SJCRH30 (cell line): ENCODE measurements at regions not wholly inside any gene's neighbourhood (a gene's known extent, or its start where the extent isn't known, plus 50 kb on each side); places are given as distances from the start of the nearest gene placed in this dataset.
A peak's percentile ranks its signal among the peaks of the same experiment; 100 is the strongest.

Source experiments
- DNase-seq, 2 experiments: peaks; one replicate each; pipeline ENCODE4 v3.0.0-alpha.2; 2015 to 2020
- H3K27ac ChIP-seq: fragments of 250-450 bp; sonication (Bioruptor Pico); 2 replicates; pipeline ENCODE4 v1.5.1; 2020; ENCODE audit warnings: mild to moderate bottlenecking, moderate library complexity
- H3K27me3 ChIP-seq: fragments of 250-450 bp; sonication (Bioruptor Pico); 2 replicates; pipeline ENCODE4 v1.5.1; 2020; ENCODE audit warnings: mild to moderate bottlenecking, moderate library complexity
- H3K36me3 ChIP-seq: fragments of 250-450 bp; sonication (Bioruptor Pico); 2 replicates; pipeline ENCODE4 v1.5.1; 2020; ENCODE audit warnings: mild to moderate bottlenecking, moderate library complexity
- H3K4me1 ChIP-seq: fragments of 250-450 bp; sonication (Bioruptor Pico); 2 replicates; pipeline ENCODE4 v1.5.1; 2020; ENCODE audit warnings: mild to moderate bottlenecking, moderate library complexity
- H3K4me3 ChIP-seq: fragments of 250-450 bp; sonication (Bioruptor Pico); 2 replicates; pipeline ENCODE4 v1.5.1; 2020; ENCODE audit warnings: mild to moderate bottlenecking, moderate library complexity
- H3K9me3 ChIP-seq: fragments of 250-450 bp; sonication (Bioruptor Pico); replicated peaks from 2 replicates; pipeline ENCODE4 v1.5.1; 2020; ENCODE audit warnings: mild to moderate bottlenecking, moderate library complexity

GRCh38 chr10:28965937-28966336 is 288.6 kb downstream of the BAMBI start:
- H3K36me3 ChIP-seq: no peaks in the 10 kb centered on the region
- no peak for DNase-seq
- H3K9me3 ChIP-seq: no peaks in the 10 kb centered on the region
- H3K27me3 ChIP-seq: no peaks in the 10 kb centered on the region
- no peaks in the 10 kb centered on the region for H3K4me1 ChIP-seq
- H3K4me3 ChIP-seq: no peak overlapping the region
- H3K27ac ChIP-seq: no peak overlapping the region

GRCh38 chr10:28967031-28967430 is 289.7 kb downstream of the BAMBI start:
- Histone ChIP-seq H3K36me3 (no peaks in the 10 kb centered on the region), H3K27me3 (no peaks in the 10 kb centered on the region), H3K27ac (no peak overlapping the region), H3K9me3 (no peaks in the 10 kb centered on the region), H3K4me1 (no peaks in the 10 kb centered on the region), H3K4me3 (no peak overlapping the region)
- DNase-seq: no peak

- H3K4me1 ChIP-seq: no peaks in the 10 kb centered on the region
- DNase-seq: no peak
- H3K9me3 ChIP-seq: no peaks in the 10 kb centered on the region
- H3K27ac ChIP-seq: no peak overlapping the region
- no peaks in the 10 kb centered on the region for H3K27me3 ChIP-seq
- H3K4me3 ChIP-seq: no peak overlapping the region
- no peaks in the 10 kb centered on the region for H3K36me3 ChIP-seq
Observed at GRCh38 chr10:28969413-28969812, 292.1 kb downstream of the BAMBI start.

GRCh38 chr10:28970231-28970630 is 292.9 kb downstream of the BAMBI start:
- no peaks in the 10 kb centered on the region for H3K36me3 ChIP-seq
- no peak overlapping the region for H3K27ac ChIP-seq
- no peak for DNase-seq
- no peak overlapping the region for H3K4me3 ChIP-seq
- no peaks in the 10 kb centered on the region for H3K27me3 ChIP-seq
- H3K4me1 ChIP-seq: no peaks in the 10 kb centered on the region; the same call in 1 of the 2 replicates
- H3K9me3 ChIP-seq: no peaks in the 10 kb centered on the region

- Histone ChIP-seq H3K36me3 (no peaks in the 10 kb centered on the region), H3K9me3 (no peaks in the 10 kb centered on the region), H3K4me3 (no peak overlapping the region), H3K4me1 (peaks cover 5% of the 10 kb centered on the region), H3K27me3 (no peaks in the 10 kb centered on the region), H3K27ac (no peak overlapping the region)
- no peak for DNase-seq
Observed at GRCh38 chr10:28971255-28971654, 293.9 kb downstream of the BAMBI start.

GRCh38 chr10:28971764-28972163 is 294.4 kb downstream of the BAMBI start:
- no peak for DNase-seq
- no peaks in the 10 kb centered on the region for H3K27me3 ChIP-seq
- no peak overlapping the region for H3K27ac ChIP-seq
- H3K4me3 ChIP-seq: no peak overlapping the region
- H3K36me3 ChIP-seq: no peaks in the 10 kb centered on the region
- H3K4me1 ChIP-seq: peaks cover 8% of the 10 kb centered on the region
- H3K9me3 ChIP-seq: no peaks in the 10 kb centered on the region

- Histone ChIP-seq H3K4me1 (peaks cover 8% of the 10 kb centered on the region), H3K27me3 (no peaks in the 10 kb centered on the region), H3K9me3 (0 out of 2 replicates have a peak, but pooled peaks cover 4% of the 10 kb centered on the region), H3K36me3 (no peaks in the 10 kb centered on the region), H3K4me3 (no peak overlapping the region), H3K27ac (no peak overlapping the region)
- no peak for DNase-seq
Observed at GRCh38 chr10:28973309-28973972, 296.1 kb downstream of the BAMBI start.

- no peaks in the 10 kb centered on the region for H3K36me3 ChIP-seq
- peaks cover 8% of the 10 kb centered on the region for H3K4me1 ChIP-seq
- H3K27me3 ChIP-seq: no peaks in the 10 kb centered on the region
- H3K4me3 ChIP-seq: no peak overlapping the region
- peak overlapping the region; percentile 35; the same call in 1 of the 2 replicates for H3K27ac ChIP-seq
- H3K9me3 ChIP-seq: 0 out of 2 replicates have a peak, but pooled peaks cover 4% of the 10 kb centered on the region
- peak; percentile 83 to 91 for DNase-seq
Observed at GRCh38 chr10:28975891-28976531, 298.7 kb downstream of the BAMBI start.

GRCh38 chr10:28977518-28977917 is 300.2 kb downstream of the BAMBI start:
- Histone ChIP-seq H3K9me3 (0 out of 2 replicates have a peak, but pooled peaks cover 4% of the 10 kb centered on the region), H3K4me1 (peaks cover 8% of the 10 kb centered on the region)
- DNase-seq: no peak

GRCh38 chr10:28980264-28980663 is 302.9 kb downstream of the BAMBI start:
- Histone ChIP-seq H3K27me3 (no peaks in the 10 kb centered on the region), H3K9me3 (0 out of 2 replicates have a peak, but pooled peaks cover 4% of the 10 kb centered on the region), H3K4me1 (peaks cover 8% of the 10 kb centered on the region), H3K4me3 (no peak overlapping the region), H3K36me3 (no peaks in the 10 kb centered on the region), H3K27ac (no peak overlapping the region)
- DNase-seq: no peak

More at GRCh38 chr10:28977518-28977917, 300.2 kb downstream of the BAMBI start:
- no peak overlapping the region for H3K4me3 ChIP-seq
- no peaks in the 10 kb centered on the region for H3K36me3 ChIP-seq
- no peaks in the 10 kb centered on the region for H3K27me3 ChIP-seq
- no peak overlapping the region for H3K27ac ChIP-seq

GRCh38 chr10:28981007-28981406 is 303.7 kb downstream of the BAMBI start:
- no peak for DNase-seq
- H3K9me3 ChIP-seq: 0 out of 2 replicates have a peak, but pooled peaks cover 4% of the 10 kb centered on the region

GRCh38 chr10:28982974-28983373 is 305.7 kb downstream of the BAMBI start:
- Histone ChIP-seq H3K36me3 (no peaks in the 10 kb centered on the region), H3K4me1 (no peaks in the 10 kb centered on the region; the same call in 1 of the 2 replicates), H3K27ac (no peak overlapping the region)

More at GRCh38 chr10:28981007-28981406, 303.7 kb downstream of the BAMBI start:
- no peaks in the 10 kb centered on the region for H3K36me3 ChIP-seq
- H3K4me3 ChIP-seq: no peak overlapping the region
- H3K27me3 ChIP-seq: no peaks in the 10 kb centered on the region
- no peak overlapping the region for H3K27ac ChIP-seq
- peaks cover 3% of the 10 kb centered on the region for H3K4me1 ChIP-seq

GRCh38 chr10:28983799-28984198 is 305.1 kb upstream of the LYZL1 start:
- no peak for DNase-seq
- no peaks in the 10 kb centered on the region; the same call in 1 of the 2 replicates for H3K4me1 ChIP-seq
- H3K4me3 ChIP-seq: no peak overlapping the region
- no peaks in the 10 kb centered on the region for H3K27me3 ChIP-seq
- no peaks in the 10 kb centered on the region for H3K9me3 ChIP-seq
- no peaks in the 10 kb centered on the region for H3K36me3 ChIP-seq
- no peak overlapping the region for H3K27ac ChIP-seq

More at GRCh38 chr10:28982974-28983373, 305.7 kb downstream of the BAMBI start:
- no peaks in the 10 kb centered on the region for H3K27me3 ChIP-seq
- no peak overlapping the region for H3K4me3 ChIP-seq
- no peaks in the 10 kb centered on the region for H3K9me3 ChIP-seq
- DNase-seq: no peak

- Histone ChIP-seq H3K4me3 (no peak overlapping the region), H3K27me3 (no peaks in the 10 kb centered on the region), H3K4me1 (no peaks in the 10 kb centered on the region; the same call in 1 of the 2 replicates), H3K36me3 (no peaks in the 10 kb centered on the region), H3K27ac (no peak overlapping the region), H3K9me3 (no peaks in the 10 kb centered on the region)
- DNase-seq: peak; percentile 30 to 42
Observed at GRCh38 chr10:28984431-28984830, 304.4 kb upstream of the LYZL1 start.

- no peaks in the 10 kb centered on the region for H3K9me3 ChIP-seq
- H3K27ac ChIP-seq: no peak overlapping the region
- no peak overlapping the region for H3K4me3 ChIP-seq
- H3K36me3 ChIP-seq: no peaks in the 10 kb centered on the region
- H3K4me1 ChIP-seq: no peaks in the 10 kb centered on the region; the same call in 1 of the 2 replicates
- no peaks in the 10 kb centered on the region for H3K27me3 ChIP-seq
- DNase-seq: no peak
Observed at GRCh38 chr10:28985137-28985885, 303.6 kb upstream of the LYZL1 start.
